ENCODE measurements at regions not wholly inside any gene's neighbourhood (a gene's known extent, or its start where the extent isn't known, plus 50 kb on each side); places are given as distances from the start of the nearest gene placed in this dataset.

- no peak for TF ChIP-seq CTCF (IDR thresholded peaks at IDR 0.05)
- TF ChIP-seq EZH2 (IDR thresholded peaks at IDR 0.05; ENCODE audit: borderline replicate concordance, insufficient read depth, low read depth, low read length, poor library complexity, severe bottlenecking): no peak
Measured at GRCh38 chr2:146979746-146980145, 865.1 kb upstream of the ACVR2A start.
